Ishikawa (cell line): ENCODE measurements at regions not wholly inside any gene's neighbourhood (a gene's known extent, or its start where the extent isn't known, plus 50 kb on each side); places are given as distances from the start of the nearest gene placed in this dataset.
A peak's percentile ranks its signal among the peaks of the same experiment; 100 is the strongest.

ENCODE experiments used
- CEBPB ChIP-seq: IDR thresholded peaks from 2 replicates; pipeline ENCODE4 v1.6.1; 2012
- CREB1 ChIP-seq: IDR thresholded peaks from 2 replicates; pipeline ENCODE4 v1.6.1; 2012; ENCODE audit warnings: low read depth
- EGR1 ChIP-seq: IDR thresholded peaks from 2 replicates; pipeline ENCODE4 v1.6.1; 2012
- EP300 ChIP-seq: IDR thresholded peaks from 2 replicates; pipeline ENCODE4 v1.6.1; 2012; ENCODE audit warnings: borderline replicate concordance
- FOXM1 ChIP-seq: IDR thresholded peaks from 2 replicates; pipeline ENCODE4 v1.6.1; 2012; ENCODE audit warnings: low read depth, borderline replicate concordance
- MAX ChIP-seq: IDR thresholded peaks from 2 replicates; pipeline ENCODE4 v1.6.1; 2012
- NFIC ChIP-seq: IDR thresholded peaks from 2 replicates; pipeline ENCODE4 v1.6.1; 2012
- RAD21 ChIP-seq: IDR thresholded peaks from 2 replicates; pipeline ENCODE4 v1.6.1; 2012; ENCODE audit warnings: low read depth
- REST ChIP-seq: IDR thresholded peaks from 2 replicates; pipeline ENCODE4 v1.6.1; 2012; ENCODE audit warnings: low read depth, mild to moderate bottlenecking
- TAF1 ChIP-seq: IDR thresholded peaks from 2 replicates; pipeline ENCODE4 v1.6.1; 2012; ENCODE audit warnings: low read depth, mild to moderate bottlenecking
- TCF12 ChIP-seq: IDR thresholded peaks from 2 replicates; pipeline ENCODE4 v1.6.1; 2012; ENCODE audit warnings: low read depth
- TEAD4 ChIP-seq: IDR thresholded peaks from 2 replicates; pipeline ENCODE4 v1.6.1; 2012
- USF1 ChIP-seq: IDR thresholded peaks from 2 replicates; pipeline ENCODE4 v1.6.1; 2012
- YY1 ChIP-seq: IDR thresholded peaks from 2 replicates; pipeline ENCODE4 v1.6.1; 2012; ENCODE audit warnings: low read depth
- ZBTB7A ChIP-seq: IDR thresholded peaks from 2 replicates; pipeline ENCODE4 v1.6.1; 2012; ENCODE audit warnings: low read depth

- TF ChIP-seq EP300 (0 out of 2 replicates have a peak, but pooled peaks have one; percentile 25), FOXM1 (0 out of 2 replicates have a peak, but pooled peaks have one; percentile 18), TAF1 (no peak), TCF12 (no peak), EGR1 (no peak), USF1 (no peak), TEAD4 (peak; percentile 34; the same call in 1 of the 2 replicates)
Observed at GRCh38 chr20:11329271-11329670, 588.4 kb upstream of the BTBD3 start.

DNA sequence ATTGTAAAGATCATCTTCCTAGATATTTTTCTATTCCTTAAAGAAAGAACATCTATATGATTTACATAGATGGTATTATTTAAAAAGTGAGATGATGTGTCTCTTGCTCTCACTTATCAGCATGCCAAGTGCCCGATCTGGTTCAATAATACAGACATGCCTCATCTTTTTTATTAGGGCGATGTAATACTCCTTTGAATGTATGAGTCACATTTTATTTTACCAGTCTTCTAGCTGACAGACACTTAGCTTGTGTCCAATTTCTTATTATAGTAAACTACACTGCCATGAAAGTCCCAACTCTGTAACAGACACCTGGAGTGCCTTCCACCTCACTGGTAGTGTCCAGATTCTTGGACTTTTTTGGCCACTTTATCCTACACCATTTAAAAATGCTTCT lies 586.6 kb upstream of the BTBD3 start:
- TF ChIP-seq RAD21, result no peak
- TF ChIP-seq REST, result no peak
- TF ChIP-seq TEAD4, result no peak
- no peak for TF ChIP-seq EP300
- no peak for TF ChIP-seq EGR1
- TF ChIP-seq FOXM1, result no peak
- TF ChIP-seq TCF12, result no peak
- TF ChIP-seq NFIC, result no peak
- TF ChIP-seq YY1, result no peak
- no peak for TF ChIP-seq MAX
- no peak for TF ChIP-seq CREB1
- TF ChIP-seq USF1, result no peak
- TF ChIP-seq TAF1, result no peak
- no peak for TF ChIP-seq CEBPB
- no peak for TF ChIP-seq ZBTB7A

- TF ChIP-seq CREB1 (no peak), MAX (no peak), ZBTB7A (no peak), EP300 (no peak), CEBPB (no peak), NFIC (no peak), YY1 (no peak), USF1 (no peak), EGR1 (no peak), TEAD4 (no peak), TAF1 (no peak)
Observed at GRCh38 chr20:11332381-11332780, 585.3 kb upstream of the BTBD3 start.

DNA sequence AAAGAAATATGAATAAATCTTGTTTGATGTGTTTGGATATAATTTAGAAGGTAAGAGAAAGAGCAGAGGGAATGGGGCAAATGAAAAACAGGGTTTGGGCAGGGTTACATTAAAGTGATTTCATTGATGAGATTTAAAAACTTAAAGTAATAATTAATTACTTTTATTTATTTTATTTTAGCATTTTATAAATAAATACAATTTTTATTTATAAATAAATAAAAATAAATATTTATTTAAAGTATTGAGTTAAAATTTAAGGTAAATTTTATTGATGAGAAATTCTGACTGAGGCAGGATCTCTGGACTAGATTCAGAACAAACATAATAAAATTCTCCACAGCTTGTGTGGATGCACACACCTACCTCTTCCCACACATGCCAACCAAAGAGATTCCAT lies 584.1 kb upstream of the BTBD3 start:
- no peak for TF ChIP-seq NFIC
- no peak for TF ChIP-seq RAD21
- no peak for TF ChIP-seq EP300
- no peak for TF ChIP-seq FOXM1
- TF ChIP-seq TEAD4, result no peak
- TF ChIP-seq USF1, result no peak
- TF ChIP-seq MAX, result no peak
- no peak for TF ChIP-seq TAF1
- no peak for TF ChIP-seq REST
- TF ChIP-seq YY1, result no peak
- TF ChIP-seq EGR1, result no peak
- no peak for TF ChIP-seq CREB1
- TF ChIP-seq CEBPB, result no peak
- no peak for TF ChIP-seq ZBTB7A

DNA sequence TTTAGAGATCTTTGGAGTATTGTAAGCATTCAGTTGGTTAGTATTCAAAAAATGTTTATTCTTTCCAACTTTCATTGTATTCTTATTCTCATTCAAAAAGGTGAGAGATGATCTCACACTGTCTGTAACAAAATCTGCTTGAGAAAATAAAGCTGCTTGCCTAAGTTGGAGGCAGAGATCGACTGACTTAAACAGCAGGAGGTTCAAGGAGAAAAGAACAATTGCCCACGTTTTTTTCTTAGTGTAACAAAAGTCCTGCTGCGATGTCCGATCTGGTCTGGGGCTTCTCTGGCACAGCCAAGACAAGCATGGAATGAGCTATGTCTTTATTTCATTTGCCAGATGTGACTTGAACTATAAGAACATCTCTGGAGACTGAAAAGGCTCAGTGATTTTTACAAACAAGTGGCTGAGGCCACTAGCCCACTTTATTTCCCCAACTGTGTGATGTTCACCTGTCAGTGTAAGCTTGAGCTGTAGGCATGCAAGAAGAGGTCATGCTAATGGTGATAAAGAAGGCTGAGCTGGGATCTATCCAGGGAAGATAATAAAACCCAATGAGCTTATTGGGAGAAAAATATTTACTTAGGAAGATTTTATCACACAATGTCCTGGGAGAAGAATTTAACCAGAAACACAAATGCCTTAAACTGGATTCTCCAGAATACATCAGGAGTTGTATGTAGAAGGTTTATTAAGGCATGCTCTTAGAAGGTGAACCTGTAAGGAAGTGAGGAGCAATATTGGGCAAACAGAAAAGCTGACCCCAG lies 580.1 kb upstream of the BTBD3 start:
- no peak for TF ChIP-seq CEBPB
- TF ChIP-seq NFIC, result peak; percentile 45; the same call in 1 of the 2 replicates
- peak; percentile 78 for TF ChIP-seq EP300
- TF ChIP-seq TEAD4, result no peak
- TF ChIP-seq FOXM1, result no peak
- no peak for TF ChIP-seq RAD21
- peak; percentile 82 for TF ChIP-seq TCF12
- no peak for TF ChIP-seq USF1
- no peak for TF ChIP-seq YY1
- no peak for TF ChIP-seq MAX
- no peak for TF ChIP-seq ZBTB7A
- no peak for TF ChIP-seq REST
